ENCODE measurements at regions not wholly inside any gene's neighbourhood (a gene's known extent, or its start where the extent isn't known, plus 50 kb on each side); places are given as distances from the start of the nearest gene placed in this dataset.

- Histone ChIP-seq H3K9me2 (replicated peaks; ENCODE audit: insufficient read depth, low read length) (no peaks in the 10 kb centered on the region), H3K27me3 (ENCODE audit: low read length) (no peaks in the 10 kb centered on the region), H3F3A (ENCODE audit: insufficient read depth) (no peaks in the 10 kb centered on the region), H3K9me3 (ENCODE audit: insufficient read depth, low read length) (no peaks in the 10 kb centered on the region), H3K4me3 (ENCODE audit: insufficient read depth, low read length, poor library complexity, severe bottlenecking) (no peak overlapping the region), H4K20me1 (ENCODE audit: low read depth, low read length) (no peaks in the 10 kb centered on the region), H3K4me2 (ENCODE audit: low read depth, low read length, poor library complexity, severe bottlenecking) (no peak overlapping the region), H3K9ac (ENCODE audit: low read length) (no peak overlapping the region), H3K36me3 (ENCODE audit: low read length) (no peaks in the 10 kb centered on the region), H2AFZ (ENCODE audit: low read depth, low read length, severe bottlenecking) (no peak overlapping the region), H3K27ac (ENCODE audit: low read depth, low read length) (no peak overlapping the region), H3K79me2 (ENCODE audit: insufficient read depth, low read length) (no peaks in the 10 kb centered on the region)
- TF ChIP-seq EZH2phosphoT487 (conservative IDR thresholded peaks at IDR 0.05; ENCODE audit: low read length) (no peak), CTCF (IDR thresholded peaks at IDR 0.05; ENCODE audit: insufficient read depth, low read length, poor library complexity, severe bottlenecking) (no peak)
Observed at GRCh38 chr13:111645598-111646455, 325.4 kb downstream of the TEX29 start.

GRCh38 chr13:111646456-111646855 is 326.0 kb downstream of the TEX29 start:
- Histone ChIP-seq H3K9me2 (replicated peaks; ENCODE audit: insufficient read depth, low read length) (no peaks in the 10 kb centered on the region), H3K27me3 (ENCODE audit: low read length) (no peaks in the 10 kb centered on the region), H3K79me2 (ENCODE audit: insufficient read depth, low read length) (no peaks in the 10 kb centered on the region)

GRCh38 chr13:111648885-111649284 is 328.4 kb downstream of the TEX29 start:
- Histone ChIP-seq H3K27me3 (ENCODE audit: low read length) (no peaks in the 10 kb centered on the region), H3K9me3 (ENCODE audit: insufficient read depth, low read length) (no peaks in the 10 kb centered on the region), H3K9me2 (replicated peaks; ENCODE audit: insufficient read depth, low read length) (no peaks in the 10 kb centered on the region), H3K36me3 (ENCODE audit: low read length) (no peaks in the 10 kb centered on the region), H3F3A (ENCODE audit: insufficient read depth) (no peaks in the 10 kb centered on the region), H3K4me2 (ENCODE audit: low read depth, low read length, poor library complexity, severe bottlenecking) (no peak overlapping the region), H3K79me2 (ENCODE audit: insufficient read depth, low read length) (no peaks in the 10 kb centered on the region), H3K9ac (ENCODE audit: low read length) (no peak overlapping the region), H3K4me3 (ENCODE audit: insufficient read depth, low read length, poor library complexity, severe bottlenecking) (no peak overlapping the region), H4K20me1 (ENCODE audit: low read depth, low read length) (no peaks in the 10 kb centered on the region), H2AFZ (ENCODE audit: low read depth, low read length, severe bottlenecking) (no peak overlapping the region), H3K27ac (ENCODE audit: low read depth, low read length) (no peak overlapping the region)
- no peak for TF ChIP-seq EZH2phosphoT487 (conservative IDR thresholded peaks at IDR 0.05; ENCODE audit: low read length)
- TF ChIP-seq CTCF (IDR thresholded peaks at IDR 0.05; ENCODE audit: insufficient read depth, low read length, poor library complexity, severe bottlenecking), result no peak

More at GRCh38 chr13:111646456-111646855, 326.0 kb downstream of the TEX29 start:
- H3K9ac ChIP-seq (ENCODE audit: low read length), result no peak overlapping the region
- TF ChIP-seq CTCF (IDR thresholded peaks at IDR 0.05; ENCODE audit: insufficient read depth, low read length, poor library complexity, severe bottlenecking) (no peak), EZH2phosphoT487 (conservative IDR thresholded peaks at IDR 0.05; ENCODE audit: low read length) (no peak)
- no peak overlapping the region for H3K4me2 ChIP-seq (ENCODE audit: low read depth, low read length, poor library complexity, severe bottlenecking)
- no peaks in the 10 kb centered on the region for H3F3A ChIP-seq (ENCODE audit: insufficient read depth)
- H2AFZ ChIP-seq (ENCODE audit: low read depth, low read length, severe bottlenecking), result no peak overlapping the region
- no peaks in the 10 kb centered on the region for H3K36me3 ChIP-seq (ENCODE audit: low read length)
- no peaks in the 10 kb centered on the region for H4K20me1 ChIP-seq (ENCODE audit: low read depth, low read length)
- H3K4me3 ChIP-seq (ENCODE audit: insufficient read depth, low read length, poor library complexity, severe bottlenecking), result no peak overlapping the region
- no peak overlapping the region for H3K27ac ChIP-seq (ENCODE audit: low read depth, low read length)
- no peaks in the 10 kb centered on the region for H3K9me3 ChIP-seq (ENCODE audit: insufficient read depth, low read length)
